H1 (cell line): ENCODE measurements at regions not wholly inside any gene's neighbourhood (a gene's known extent, or its start where the extent isn't known, plus 50 kb on each side); places are given as distances from the start of the nearest gene placed in this dataset.

Experiments
- CTCF ChIA-PET: fragments of 300-600 bp; sonication (Branson Sonifier 250); formaldehyde crosslinking; loops from one replicate; lab custom pipeline; 2021; ENCODE audit not compliant: partially characterized antibody; lab: Charles Lee
- POLR2A ChIA-PET: fragments of 300-600 bp; sonication (Branson Sonifier 250); formaldehyde crosslinking; loops from one replicate; lab custom pipeline; 2021; ENCODE audit warnings: inconsistent platforms; ENCODE audit not compliant: partially characterized antibody; lab: Charles Lee
- DNase-seq, 2 experiments: peaks; one replicate each; pipeline versions ENCODE4 v3.0.0 to v3.0.0-alpha.2; 2010 to 2022; ENCODE audit warnings: low spot score in 2 of 2, low read depth in 1 of 2, mixed read lengths in 1 of 2
- FAIRE-seq: peaks from 2 replicates; lab custom pipeline; 2011; peaks lifted over from hg19 to GRCh38; lab: Jason Lieb, UNC
- H2AFZ ChIP-seq: 2 replicates; pipeline ENCODE4 v1.8.1; 2012; ENCODE audit warnings: low read length, inconsistent platforms
- H2AK5ac ChIP-seq: 2 replicates; pipeline ENCODE4 v1.6.1; 2013; ENCODE audit warnings: low read depth, low read length
- H2BK120ac ChIP-seq: replicated peaks from 2 replicates; pipeline ENCODE3; 2013; ENCODE audit warnings: low read depth, low read length, inconsistent platforms
- H2BK12ac ChIP-seq: 2 replicates; pipeline ENCODE4 v1.6.1; 2013; ENCODE audit warnings: low read depth, low read length
- H2BK15ac ChIP-seq: 2 replicates; pipeline ENCODE4 v1.6.1; 2013; ENCODE audit warnings: low read length
- H2BK20ac ChIP-seq: 2 replicates; pipeline ENCODE4 v1.6.1; 2013; ENCODE audit warnings: low read length
- H2BK5ac ChIP-seq: 2 replicates; pipeline ENCODE4 v1.6.1; 2013; ENCODE audit warnings: low read depth, low read length
- H3K14ac ChIP-seq: 2 replicates; pipeline ENCODE4 v1.6.1; 2013; ENCODE audit warnings: inconsistent platforms; ENCODE audit not compliant: insufficient read length
- H3K18ac ChIP-seq: 2 replicates; pipeline ENCODE4 v1.6.1; 2013; ENCODE audit warnings: low read length; ENCODE audit errors: extremely low read depth
- H3K23ac ChIP-seq: 2 replicates; pipeline ENCODE4 v1.6.1; 2013; ENCODE audit warnings: inconsistent platforms; ENCODE audit not compliant: insufficient read length
- H3K23me2 ChIP-seq: 2 replicates; pipeline ENCODE4 v1.6.1; 2013; ENCODE audit warnings: low read depth, low read length
- H3K27ac ChIP-seq: 2 replicates; pipeline ENCODE4 v1.6.1; 2011; ENCODE audit warnings: low read depth, low read length, inconsistent platforms
- H3K27me3 ChIP-seq, 4 experiments: replicated peaks in 1 of 4; 1 replicate in 1 of 4; 2 replicates in 3 of 4; pipeline versions ENCODE4 v1.6.1 to v1.8.1; 2011 to 2013; ENCODE audit warnings: low read length in 3 of 4, mild to moderate bottlenecking in 3 of 4, inconsistent platforms in 2 of 4, mixed read lengths in 2 of 4, moderate library complexity in 1 of 4; ENCODE audit not compliant: control insufficient read depth in 3 of 4, insufficient read depth in 3 of 4; ENCODE audit errors: extremely low read depth in 1 of 4
- H3K36me3 ChIP-seq, 4 experiments: 2 replicates each; pipeline versions ENCODE4 v1.6.1 to v1.8.1; 2011 to 2013; ENCODE audit warnings: mild to moderate bottlenecking in 4 of 4, low read length in 3 of 4, moderate library complexity in 2 of 4, control low read depth in 1 of 4, inconsistent platforms in 1 of 4; ENCODE audit not compliant: insufficient read depth in 4 of 4, control insufficient read depth in 2 of 4
- H3K4ac ChIP-seq: replicated peaks from 2 replicates; pipeline ENCODE3; 2013; ENCODE audit warnings: low read length, low read depth, mixed read lengths, inconsistent platforms; ENCODE audit not compliant: insufficient read length
- H3K4me1 ChIP-seq, 4 experiments: replicated peaks in 1 of 4; 1 replicate in 1 of 4; 2 replicates in 3 of 4; pipeline versions ENCODE4 v1.6.1 to v1.8.1; 2011 to 2013; ENCODE audit warnings: low read length in 3 of 4, inconsistent platforms in 2 of 4, mixed read lengths in 1 of 4; ENCODE audit not compliant: insufficient read depth in 4 of 4, control insufficient read depth in 3 of 4
- H3K4me2 ChIP-seq, 2 experiments: 2 replicates each; pipeline versions ENCODE4 v1.6.1 to v1.8.1; 2011 to 2013; ENCODE audit warnings: low read depth in 2 of 2, low read length in 2 of 2, control low read depth in 1 of 2, inconsistent platforms in 1 of 2, mild to moderate bottlenecking in 1 of 2; ENCODE audit not compliant: insufficient read depth in 1 of 2
- H3K4me3 ChIP-seq, 4 experiments: fragments of 200-600, 300-600 bp in 1 of 4; sonication (generic), shearing (Covaris generic), sonication (Bioruptor Twin) in 1 of 4; 2 replicates each; pipeline versions ENCODE4 v1.5.1 to v1.8.1; 2011 to 2016; ENCODE audit warnings: low read length in 4 of 4, low read depth in 3 of 4, control low read depth in 2 of 4, inconsistent platforms in 2 of 4, mild to moderate bottlenecking in 2 of 4, mixed read lengths in 1 of 4, moderate library complexity in 1 of 4; ENCODE audit not compliant: insufficient read depth in 2 of 4; ENCODE audit errors: extremely low read depth in 1 of 4
- H3K56ac ChIP-seq: replicated peaks from 2 replicates; pipeline ENCODE3; 2013; ENCODE audit warnings: low read depth, mild to moderate bottlenecking, mixed read lengths, low read length, inconsistent platforms; ENCODE audit not compliant: insufficient read length
- H3K79me1 ChIP-seq: 2 replicates; pipeline ENCODE4 v1.6.1; 2013; ENCODE audit warnings: low read depth, low read length, control low read depth
- H3K79me2 ChIP-seq, 2 experiments: 2 replicates each; pipeline versions ENCODE4 v1.6.1 to v1.8.1; 2012 to 2013; ENCODE audit warnings: low read length in 2 of 2, mild to moderate bottlenecking in 2 of 2, inconsistent platforms in 1 of 2; ENCODE audit not compliant: insufficient read depth in 2 of 2, control insufficient read depth in 1 of 2
- H3K9ac ChIP-seq, 4 experiments: replicated peaks in 1 of 4; 1 replicate in 1 of 4; 2 replicates in 3 of 4; pipeline versions ENCODE4 v1.6.1 to v1.8.1; 2011 to 2013; ENCODE audit warnings: low read depth in 3 of 4, low read length in 3 of 4, control low read depth in 2 of 4, mild to moderate bottlenecking in 2 of 4, moderate library complexity in 2 of 4, inconsistent platforms in 1 of 4; ENCODE audit errors: extremely low read depth in 1 of 4
- H3K9me3 ChIP-seq, 2 experiments: 2 replicates each; pipeline versions ENCODE4 v1.6.1 to v1.8.1; 2012 to 2013; ENCODE audit warnings: mild to moderate bottlenecking in 2 of 2, moderate library complexity in 2 of 2, control low read depth in 1 of 2, inconsistent platforms in 1 of 2, low read depth in 1 of 2, low read length in 1 of 2, mixed read lengths in 1 of 2; ENCODE audit not compliant: insufficient read depth in 2 of 2
- H4K20me1 ChIP-seq, 2 experiments: replicated peaks in 1 of 2; 2 replicates each; pipeline versions ENCODE3 to v1.8.1; 2011 to 2013; ENCODE audit warnings: inconsistent platforms in 2 of 2, low read length in 2 of 2, mild to moderate bottlenecking in 1 of 2; ENCODE audit not compliant: insufficient read depth in 2 of 2, control insufficient read depth in 1 of 2
- H4K5ac ChIP-seq: 2 replicates; pipeline ENCODE4 v1.6.1; 2013; ENCODE audit warnings: low read length, low read depth, mixed read lengths, inconsistent platforms; ENCODE audit not compliant: insufficient read length
- H4K8ac ChIP-seq: 2 replicates; pipeline ENCODE4 v1.8.0; 2013; ENCODE audit warnings: mild to moderate bottlenecking, moderate library complexity, low read length, inconsistent platforms; ENCODE audit not compliant: insufficient read depth; ENCODE audit errors: extremely low read depth
- H4K91ac ChIP-seq: replicated peaks from 2 replicates; pipeline ENCODE3; 2013; ENCODE audit warnings: low read length, mixed read lengths, inconsistent platforms; ENCODE audit not compliant: insufficient read length
- EGR1 ChIP-seq: IDR thresholded peaks from 2 replicates; pipeline ENCODE4 v1.6.1; 2011; ENCODE audit warnings: low read depth, low read length, borderline replicate concordance
- KDM1A ChIP-seq: fragments of 200-600, 300-600 bp; sonication (generic); IDR thresholded peaks from 2 replicates; pipeline ENCODE4 v1.7.1; 2016; ENCODE audit warnings: mild to moderate bottlenecking, low read length, borderline replicate concordance

DNA sequence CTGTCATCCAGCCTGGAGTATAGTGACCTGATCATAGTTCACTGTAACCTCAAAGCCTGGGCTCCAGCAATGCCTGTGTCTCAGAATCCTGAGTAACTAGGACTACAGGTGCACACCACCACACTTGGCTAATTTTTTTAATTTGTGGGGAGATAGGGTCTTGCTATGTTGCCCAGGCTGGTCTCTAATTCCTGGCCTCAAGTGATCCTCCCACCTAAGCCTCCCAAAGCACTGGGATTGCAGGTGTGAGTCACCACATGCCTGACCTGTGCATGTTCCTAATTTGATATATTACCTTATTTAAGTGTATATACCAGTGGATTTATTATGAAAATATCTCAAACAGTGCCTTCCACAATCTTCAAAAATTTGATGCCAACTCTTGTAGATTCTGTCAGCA is 123.6 kb upstream of the XIRP2 start:
- Histone ChIP-seq H2BK20ac (0 out of 2 replicates have a peak overlapping the region, but pooled peaks have one; percentile 8), H3K27ac (no peak overlapping the region), H2AFZ (no peak overlapping the region), H3K23me2 (no peaks in the 10 kb centered on the region), H3K4me2 (0 out of 4 replicates have a peak overlapping the region, but pooled peaks of 1 of the 2 experiments have one; percentile 21), H3K4me1 (peaks cover 0 to 14% (median 8%) of the 10 kb centered on the region in 4 experiments; a peak in 5 of 7 replicates), H2BK120ac (no peak overlapping the region), H3K14ac (no peak overlapping the region), H3K9ac (no peak overlapping the region), H3K79me2 (no peaks in the 10 kb centered on the region), H3K9me3 (peaks cover 3 to 4% of the 10 kb centered on the region in 2 experiments; a peak in 1 of 4 replicates), H4K20me1 (no peaks in the 10 kb centered on the region), H4K91ac (no peak overlapping the region), H3K23ac (no peak overlapping the region), H4K5ac (no peak overlapping the region), H3K79me1 (no peaks in the 10 kb centered on the region), H3K4ac (no peak overlapping the region), H2BK12ac (no peak overlapping the region), H3K56ac (no peak overlapping the region), H3K4me3 (no peak overlapping the region), H3K36me3 (no peaks in the 10 kb centered on the region; a peak in 1 of 8 replicates), H2BK15ac (no peak overlapping the region), H2AK5ac (no peak overlapping the region), H2BK5ac (no peak overlapping the region), H4K8ac (no peak overlapping the region), H3K18ac (peak overlapping the region; percentile 27; the same call in 1 of the 2 replicates), H3K27me3 (no peaks in the 10 kb centered on the region)
- ChIA-PET POLR2A (no interaction called here), CTCF (no interaction called here)
- FAIRE-seq (no peak), DNase-seq (no peak)
- TF ChIP-seq KDM1A = peak; percentile 88
- no peak for TF ChIP-seq EGR1
